GM12865 (cell line): ENCODE measurements at regions not wholly inside any gene's neighbourhood (a gene's known extent, or its start where the extent isn't known, plus 50 kb on each side); places are given as distances from the start of the nearest gene placed in this dataset.

Source experiments
- DNase-seq: peaks from one replicate; pipeline ENCODE4 v3.0.0; 2010; ENCODE audit warnings: low read depth
- H3K4me3 ChIP-seq: 2 replicates; pipeline ENCODE4 v1.5.1; 2011; ENCODE audit warnings: mild to moderate bottlenecking, low read depth, low read length, control low read depth
- CTCF ChIP-seq: IDR thresholded peaks from 2 replicates; pipeline ENCODE4 v1.5.1; 2011; ENCODE audit warnings: low read length, control low read depth, low read depth, inconsistent platforms; ENCODE audit not compliant: insufficient read depth; ENCODE audit errors: missing control alignments

GRCh38 chr3:117243657-117244056 is 534.1 kb downstream of the TUSC7 start:
- no peak overlapping the region for H3K4me3 ChIP-seq
- TF ChIP-seq CTCF: no peak
- DNase-seq: no peak

- DNase-seq: no peak
- H3K4me3 ChIP-seq: no peak overlapping the region
- TF ChIP-seq CTCF: no peak
These were observed 537.4 kb downstream of the TUSC7 start for GRCh38 chr3:117246771-117247555.

- no peak overlapping the region for H3K4me3 ChIP-seq
- no peak for DNase-seq
- no peak for TF ChIP-seq CTCF
These were observed 538.6 kb downstream of the TUSC7 start for GRCh38 chr3:117248153-117248552.

GRCh38 chr3:117252208-117252607 is 542.6 kb downstream of the TUSC7 start:
- DNase-seq: no peak
- no peak for TF ChIP-seq CTCF
- H3K4me3 ChIP-seq: no peak overlapping the region

- no peak overlapping the region for H3K4me3 ChIP-seq
- no peak for DNase-seq
- TF ChIP-seq CTCF: no peak
These were observed 543.1 kb downstream of the TUSC7 start for GRCh38 chr3:117252651-117253050.

GRCh38 chr3:117253636-117254035 is 544.1 kb downstream of the TUSC7 start:
- H3K4me3 ChIP-seq: no peak overlapping the region
- no peak for DNase-seq
- no peak for TF ChIP-seq CTCF

- TF ChIP-seq CTCF: no peak
- DNase-seq: no peak
- no peak overlapping the region for H3K4me3 ChIP-seq
These were observed 545.4 kb downstream of the TUSC7 start for GRCh38 chr3:117254985-117255384.
